ENCODE measurements at regions not wholly inside any gene's neighbourhood (a gene's known extent, or its start where the extent isn't known, plus 50 kb on each side); places are given as distances from the start of the nearest gene placed in this dataset.

DNA sequence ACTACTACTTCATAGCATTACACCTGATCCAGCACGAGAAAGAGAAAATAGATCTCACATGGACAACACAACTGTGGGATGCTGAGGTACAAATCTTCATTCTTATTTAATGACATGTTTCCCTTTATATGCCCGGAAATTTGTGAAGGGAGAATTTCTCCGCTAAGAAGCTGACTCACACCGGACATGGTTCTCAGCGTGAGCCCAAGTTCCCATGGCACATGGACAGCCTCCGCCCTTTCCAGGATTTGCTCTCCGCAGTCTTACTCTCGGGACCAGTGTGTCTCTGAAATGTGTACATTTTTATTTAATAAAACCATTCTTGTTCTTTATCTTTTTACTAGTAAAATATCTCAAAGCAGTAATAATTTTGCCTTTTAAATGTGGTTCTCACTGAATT is 1154.8 kb downstream of the TMEM121 start:
- TF ChIP-seq ZNF8 (CRISPR knock-in tag; IDR thresholded peaks at IDR 0.05), result no peak
- TF ChIP-seq TCF4 (CRISPR knock-in tag; IDR thresholded peaks at IDR 0.05; ENCODE audit: borderline replicate concordance), result no peak
- TF ChIP-seq, protein P1, sequence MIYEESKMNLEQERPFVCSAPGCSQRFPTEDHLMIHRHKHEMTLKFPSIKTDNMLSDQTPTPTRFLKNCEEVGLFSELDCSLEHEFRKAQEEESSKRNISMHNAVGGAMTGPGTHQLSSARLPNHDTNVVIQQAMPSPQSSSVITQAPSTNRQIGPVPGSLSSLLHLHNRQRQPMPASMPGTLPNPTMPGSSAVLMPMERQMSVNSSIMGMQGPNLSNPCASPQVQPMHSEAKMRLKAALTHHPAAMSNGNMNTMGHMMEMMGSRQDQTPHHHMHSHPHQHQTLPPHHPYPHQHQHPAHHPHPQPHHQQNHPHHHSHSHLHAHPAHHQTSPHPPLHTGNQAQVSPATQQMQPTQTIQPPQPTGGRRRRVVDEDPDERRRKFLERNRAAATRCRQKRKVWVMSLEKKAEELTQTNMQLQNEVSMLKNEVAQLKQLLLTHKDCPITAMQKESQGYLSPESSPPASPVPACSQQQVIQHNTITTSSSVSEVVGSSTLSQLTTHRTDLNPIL (CRISPR knock-in tag; IDR thresholded peaks at IDR 0.05; ENCODE audit: low read depth), result no peak
- TF ChIP-seq RARB (CRISPR knock-in tag; IDR thresholded peaks at IDR 0.05), result no peak
- TF ChIP-seq ZNF70 (CRISPR knock-in tag; IDR thresholded peaks at IDR 0.05), result no peak
- TF ChIP-seq TOX (CRISPR knock-in tag; IDR thresholded peaks at IDR 0.05; ENCODE audit: borderline replicate concordance), result no peak
- no peak for TF ChIP-seq ESRRG (CRISPR knock-in tag; IDR thresholded peaks at IDR 0.05)
- TF ChIP-seq ARNTL (CRISPR knock-in tag; IDR thresholded peaks at IDR 0.05; ENCODE audit: borderline replicate concordance, low read depth), result no peak
- no peak for TF ChIP-seq ZFP30 (CRISPR knock-in tag; IDR thresholded peaks at IDR 0.05)
- no peak for TF ChIP-seq ZFP3 (CRISPR knock-in tag; IDR thresholded peaks at IDR 0.05)
